Peyer's patch (tissue), 4 donors: ENCODE measurements at regions not wholly inside any gene's neighbourhood (a gene's known extent, or its start where the extent isn't known, plus 50 kb on each side); places are given as distances from the start of the nearest gene placed in this dataset.

Source experiments
- CTCF ChIP-seq, 6 experiments: fragments of 450-650 bp in 4 of 6; fragments of 200-600 bp in 2 of 6; sonication (generic) in 1 of 6; IDR thresholded peaks; one replicate each; pipeline ENCODE4 v1.5.1; 2017 to 2019; ENCODE audit warnings: antibody characterized with exemption in 6 of 6, mild to moderate bottlenecking in 3 of 6, moderate library complexity in 1 of 6
- POLR2A ChIP-seq, 2 donors: fragments of 450-650 bp; IDR thresholded peaks; one replicate each; pipeline ENCODE4 v1.5.1; 2017; ENCODE audit warnings: antibody characterized with exemption in 2 of 2, mild to moderate bottlenecking in 2 of 2, moderate library complexity in 2 of 2

DNA sequence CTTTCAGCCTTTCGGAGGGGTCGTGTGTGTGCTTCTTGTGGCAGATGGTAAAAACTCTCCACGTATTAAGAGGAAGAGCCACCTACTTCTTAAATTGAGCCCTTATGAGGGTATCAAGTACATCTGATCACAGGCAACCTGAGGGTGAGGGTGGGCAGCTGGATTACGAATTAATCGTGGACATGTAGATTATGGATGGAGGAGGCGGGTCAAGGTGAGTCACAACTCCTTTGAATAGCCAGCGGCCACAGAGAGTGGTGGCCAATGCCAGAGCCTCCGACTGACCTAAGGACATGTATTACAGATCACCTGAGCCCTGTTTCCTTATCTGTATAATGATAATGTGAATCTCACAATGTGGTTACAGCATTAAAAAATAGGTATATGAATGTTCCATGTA is 1083.9 kb downstream of the SORCS3 start:
- no peak for TF ChIP-seq POLR2A (IDR thresholded peaks at IDR 0.05)
- no peak for TF ChIP-seq CTCF (IDR thresholded peaks at IDR 0.05)
